ENCODE measurements at regions not wholly inside any gene's neighbourhood (a gene's known extent, or its start where the extent isn't known, plus 50 kb on each side); places are given as distances from the start of the nearest gene placed in this dataset.

DNA sequence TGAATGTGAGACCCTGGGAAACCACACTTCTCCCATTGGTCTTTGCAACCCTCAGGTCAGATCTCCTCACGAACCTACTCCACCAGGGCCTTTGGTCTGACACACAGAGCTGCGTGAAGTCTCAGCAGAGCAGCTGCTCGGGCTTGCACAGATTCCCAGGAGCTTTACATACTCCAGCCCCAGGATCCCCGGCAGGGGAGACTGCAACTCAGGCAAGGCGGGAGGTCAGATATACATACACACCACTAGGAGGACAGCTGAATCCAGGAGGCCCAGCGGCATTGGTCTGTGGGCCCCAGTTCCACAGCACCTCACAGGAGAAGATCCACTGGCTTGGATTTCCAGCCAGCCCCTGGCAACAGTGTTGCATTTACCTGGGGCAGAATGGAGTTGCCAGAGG, 239.2 kb downstream of the GPAM start:
- intact Hi-C loops (cut with DNase I; ENCODE audit: low total_unique reads): no loop called here
- TF ChIP-seq POLR2AphosphoS5 (IDR thresholded peaks at IDR 0.05) (no peak), POLR2A (IDR thresholded peaks at IDR 0.05) (no peak)
- TF ChIP-seq, protein P1, sequence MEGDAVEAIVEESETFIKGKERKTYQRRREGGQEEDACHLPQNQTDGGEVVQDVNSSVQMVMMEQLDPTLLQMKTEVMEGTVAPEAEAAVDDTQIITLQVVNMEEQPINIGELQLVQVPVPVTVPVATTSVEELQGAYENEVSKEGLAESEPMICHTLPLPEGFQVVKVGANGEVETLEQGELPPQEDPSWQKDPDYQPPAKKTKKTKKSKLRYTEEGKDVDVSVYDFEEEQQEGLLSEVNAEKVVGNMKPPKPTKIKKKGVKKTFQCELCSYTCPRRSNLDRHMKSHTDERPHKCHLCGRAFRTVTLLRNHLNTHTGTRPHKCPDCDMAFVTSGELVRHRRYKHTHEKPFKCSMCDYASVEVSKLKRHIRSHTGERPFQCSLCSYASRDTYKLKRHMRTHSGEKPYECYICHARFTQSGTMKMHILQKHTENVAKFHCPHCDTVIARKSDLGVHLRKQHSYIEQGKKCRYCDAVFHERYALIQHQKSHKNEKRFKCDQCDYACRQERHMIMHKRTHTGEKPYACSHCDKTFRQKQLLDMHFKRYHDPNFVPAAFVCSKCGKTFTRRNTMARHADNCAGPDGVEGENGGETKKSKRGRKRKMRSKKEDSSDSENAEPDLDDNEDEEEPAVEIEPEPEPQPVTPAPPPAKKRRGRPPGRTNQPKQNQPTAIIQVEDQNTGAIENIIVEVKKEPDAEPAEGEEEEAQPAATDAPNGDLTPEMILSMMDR (IDR thresholded peaks at IDR 0.05 in 8 of 11, conservative IDR thresholded peaks at IDR 0.05 in 3 of 11): no peak
- Histone ChIP-seq H3K27ac (no peak overlapping the region), H3K4me3 (no peak overlapping the region), H3K4me1 (no peaks in the 10 kb centered on the region), H3K36me3 (no peaks in the 10 kb centered on the region), H3K27me3 (replicated peaks in 1 of 7) (no peaks in the 10 kb centered on the region), H3K9me3 (peaks cover 0 to 16% (median 12%) of the 10 kb centered on the region in 8 donors)
- WGBS, 5 donors: 76 to 85% (median 82%) methylated on average over 5 to 6 of the region's 6 CpGs
- DNase-seq: no peak

DNA sequence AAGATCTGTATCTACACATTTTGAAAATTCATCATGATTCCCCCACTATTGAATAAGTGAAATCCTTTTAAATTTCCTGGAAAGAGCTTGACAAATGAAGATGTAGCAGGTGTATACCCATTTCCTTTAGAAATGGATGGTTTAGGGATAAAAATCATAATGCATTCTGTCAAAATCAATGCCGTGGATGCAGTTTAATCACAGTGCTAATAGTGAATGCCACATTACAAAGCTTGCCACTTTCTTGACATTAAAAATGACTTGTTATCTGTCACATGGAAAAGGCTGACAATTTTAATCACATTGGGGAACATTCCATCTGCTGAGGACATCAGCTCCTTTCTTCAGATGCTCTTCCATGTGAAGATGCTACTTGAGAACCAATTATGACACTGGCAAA, 229.6 kb downstream of the GPAM start:
- no peaks in the 10 kb centered on the region for H3K36me3 ChIP-seq
- TF ChIP-seq, protein P1 (IDR thresholded peaks at IDR 0.05 in 8 of 11, conservative IDR thresholded peaks at IDR 0.05 in 3 of 11): no peak
- no peak for TF ChIP-seq POLR2A (IDR thresholded peaks at IDR 0.05)
- no peak for TF ChIP-seq POLR2AphosphoS5 (IDR thresholded peaks at IDR 0.05)
- H3K27me3 ChIP-seq (replicated peaks in 1 of 7): no peaks in the 10 kb centered on the region
- H3K27ac ChIP-seq: no peak overlapping the region
- 68 to 78% (median 73%) methylated on average over 1 of the region's 1 CpG for WGBS, 5 donors
- no peaks in the 10 kb centered on the region for H3K4me1 ChIP-seq
- intact Hi-C loops (cut with DNase I; ENCODE audit: low total_unique reads): no loop called here
- no peak overlapping the region for H3K4me3 ChIP-seq
- no peak for DNase-seq
- H3K9me3 ChIP-seq: peaks cover 0 to 36% (median 23%) of the 10 kb centered on the region in 8 donors

DNA sequence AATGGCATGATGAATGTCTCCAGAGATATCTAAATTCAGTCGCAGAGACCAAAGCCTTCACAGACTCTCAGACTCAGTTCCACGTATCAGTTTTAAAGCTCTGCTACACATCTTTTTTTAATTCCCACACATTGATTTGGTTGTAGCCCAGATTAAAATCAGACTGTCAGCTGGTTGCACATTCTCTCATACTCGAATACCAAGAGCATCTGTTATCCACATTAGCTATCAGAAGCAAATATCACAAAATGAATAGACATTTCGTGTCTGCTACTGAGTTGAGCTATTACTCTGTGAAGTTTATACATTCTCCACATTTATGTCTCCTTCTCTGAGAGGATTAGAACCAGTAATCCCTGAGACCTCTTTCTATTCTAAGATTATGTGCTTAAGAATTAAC, 229.2 kb downstream of the GPAM start:
- Histone ChIP-seq H3K27ac (no peak overlapping the region), H3K4me1 (no peaks in the 10 kb centered on the region), H3K4me3 (no peak overlapping the region), H3K27me3 (replicated peaks in 1 of 7) (no peaks in the 10 kb centered on the region), H3K9me3 (peaks cover 0 to 36% (median 23%) of the 10 kb centered on the region in 8 donors), H3K36me3 (no peaks in the 10 kb centered on the region)
- intact Hi-C loops (cut with DNase I; ENCODE audit: low total_unique reads): no loop called here
- WGBS, 5 donors: 73 to 84% (median 78%) methylated on average over 4 of the region's 4 CpGs
- TF ChIP-seq POLR2AphosphoS5 (IDR thresholded peaks at IDR 0.05) (no peak), POLR2A (IDR thresholded peaks at IDR 0.05) (no peak)
- TF ChIP-seq, protein P1 (IDR thresholded peaks at IDR 0.05 in 8 of 11, conservative IDR thresholded peaks at IDR 0.05 in 3 of 11): no peak
- no peak for DNase-seq

DNA sequence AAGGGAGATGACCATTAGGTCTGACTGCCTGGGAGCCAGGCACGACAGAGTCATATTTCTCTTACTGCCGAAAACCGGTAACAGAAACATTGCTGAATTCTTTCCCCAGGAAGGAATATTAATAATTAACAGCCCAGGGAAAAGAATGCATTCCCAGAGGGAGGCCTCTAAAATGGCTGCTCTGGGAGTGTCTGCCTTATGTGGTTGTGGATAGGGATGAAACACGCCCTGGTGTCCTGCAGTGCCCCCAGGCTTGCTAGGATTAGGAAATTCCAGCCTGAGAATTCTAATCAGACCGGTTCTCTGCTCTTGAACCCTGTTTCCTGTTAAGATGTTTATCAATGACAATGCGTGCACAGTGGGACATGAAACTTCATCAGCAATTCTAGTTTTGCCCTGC, 226.7 kb downstream of the GPAM start:
- intact Hi-C loops (cut with DNase I; ENCODE audit: low total_unique reads): no loop called here
- H3K27ac ChIP-seq: no peak overlapping the region
- H3K4me3 ChIP-seq: no peak overlapping the region
- no peaks in the 10 kb centered on the region for H3K36me3 ChIP-seq
- H3K9me3 ChIP-seq: peaks cover 0 to 36% (median 23%) of the 10 kb centered on the region in 8 donors
- DNase-seq: no peak
- no peaks in the 10 kb centered on the region for H3K27me3 ChIP-seq (replicated peaks in 1 of 7)
- H3K4me1 ChIP-seq: no peaks in the 10 kb centered on the region
- TF ChIP-seq, protein P1 (IDR thresholded peaks at IDR 0.05 in 8 of 11, conservative IDR thresholded peaks at IDR 0.05 in 3 of 11): no peak
- 77 to 91% (median 87%) methylated on average over 6 of the region's 6 CpGs for WGBS, 5 donors

Data from spleen (tissue), 11 donors.